ENCODE measurements at regions not wholly inside any gene's neighbourhood (a gene's known extent, or its start where the extent isn't known, plus 50 kb on each side); places are given as distances from the start of the nearest gene placed in this dataset.
A peak's percentile ranks its signal among the peaks of the same experiment; 100 is the strongest.

DNA sequence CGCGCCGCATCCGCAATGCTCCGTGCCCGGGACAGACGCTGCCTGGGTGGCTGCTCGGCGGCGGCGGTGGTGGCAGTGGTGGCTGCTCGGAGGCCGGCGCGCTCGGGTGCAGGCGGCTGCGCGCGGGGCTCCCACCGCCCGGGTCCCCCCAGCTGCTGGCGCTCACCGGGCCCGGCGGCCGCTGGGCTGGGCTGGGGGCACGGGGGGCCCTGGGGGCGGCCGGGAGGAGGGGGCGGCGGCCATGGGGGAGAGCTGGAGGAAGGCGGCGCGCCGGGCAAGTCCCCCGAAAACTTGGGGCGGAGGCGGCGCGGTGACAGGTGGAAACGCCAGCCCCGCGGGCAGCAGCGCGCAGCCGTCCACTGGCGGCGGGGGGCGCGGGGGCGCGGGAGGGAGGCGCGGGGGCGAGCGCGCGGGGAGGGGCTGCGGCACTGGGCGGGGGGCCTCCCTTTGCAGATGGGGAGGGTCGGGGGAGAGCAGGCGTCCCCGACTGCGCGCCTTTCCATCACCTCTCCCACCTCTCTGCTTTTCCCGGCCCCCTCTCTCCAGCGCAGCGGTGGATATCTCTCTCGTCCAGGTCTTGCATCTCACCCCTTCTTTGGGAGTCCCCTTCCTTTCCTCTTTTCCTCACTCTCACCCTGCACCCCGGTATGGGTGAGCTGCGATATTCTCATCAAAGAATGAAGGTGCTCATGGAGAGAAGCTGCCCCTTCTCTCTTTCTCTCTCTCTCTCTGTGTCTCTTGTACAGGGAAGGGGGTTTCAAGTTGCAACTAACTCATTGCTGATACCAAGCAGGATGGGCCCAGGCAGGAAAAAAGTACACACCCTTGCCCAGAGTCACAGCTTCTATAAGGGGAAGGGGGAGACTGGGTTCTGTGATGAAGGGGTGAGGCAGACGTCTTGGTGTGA is 83.7 kb upstream of the DHRSX start:
- FAIRE-seq: no peak
- no peak overlapping the region for H3K4me3 ChIP-seq (ENCODE audit: low read depth, low read length)

DNA sequence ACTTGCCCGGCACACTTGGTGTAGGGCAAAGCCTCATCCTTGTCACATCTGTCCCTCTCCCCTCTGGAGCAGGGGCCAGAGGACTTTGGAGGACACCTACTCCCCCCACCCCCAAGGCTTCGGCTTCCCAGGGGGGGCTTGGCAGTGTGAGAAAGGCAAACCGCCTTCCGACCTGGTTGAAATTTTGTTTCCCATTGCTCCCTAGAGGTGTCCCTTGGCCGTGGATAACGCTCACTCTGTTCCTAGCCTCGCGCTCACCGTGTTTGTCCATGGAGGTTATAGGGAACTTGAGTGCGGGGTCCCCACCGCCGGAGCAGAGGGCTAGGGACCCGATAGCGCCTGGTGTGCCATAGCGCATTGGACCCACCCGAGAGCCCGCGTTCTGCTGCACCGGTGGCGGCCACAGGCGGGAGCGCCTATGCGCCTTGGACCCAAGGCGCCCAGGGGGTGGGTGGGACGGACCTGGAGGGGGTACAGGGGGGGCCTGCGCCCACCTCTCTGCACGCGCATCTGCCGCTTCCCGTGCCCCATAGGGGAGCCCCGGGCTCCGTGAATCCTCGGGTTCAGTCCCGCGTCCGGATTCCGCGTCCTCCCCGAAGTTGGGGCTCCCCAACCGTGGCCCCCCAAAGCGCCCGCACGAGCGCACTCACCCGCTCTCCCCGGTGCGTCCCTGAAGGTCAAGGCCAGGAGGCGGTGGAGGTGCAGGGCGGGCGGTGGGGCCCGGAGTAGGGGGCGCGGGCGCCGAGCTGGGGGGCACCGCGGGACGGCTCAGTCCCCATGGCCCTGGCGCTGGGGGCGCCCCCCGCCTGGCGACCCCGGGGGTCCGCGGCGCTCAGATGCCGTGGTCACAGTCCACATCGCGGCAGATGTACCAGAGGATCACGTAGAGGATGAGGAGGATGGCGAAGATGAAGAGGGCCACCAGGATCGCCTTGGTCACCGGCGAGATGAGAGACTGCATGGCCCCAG is 82.7 kb upstream of the DHRSX start:
- H3K36me3 ChIP-seq (ENCODE audit: control insufficient read depth, insufficient read depth, low read length): no peaks in the 10 kb centered on the region
- TF ChIP-seq, protein P1, sequence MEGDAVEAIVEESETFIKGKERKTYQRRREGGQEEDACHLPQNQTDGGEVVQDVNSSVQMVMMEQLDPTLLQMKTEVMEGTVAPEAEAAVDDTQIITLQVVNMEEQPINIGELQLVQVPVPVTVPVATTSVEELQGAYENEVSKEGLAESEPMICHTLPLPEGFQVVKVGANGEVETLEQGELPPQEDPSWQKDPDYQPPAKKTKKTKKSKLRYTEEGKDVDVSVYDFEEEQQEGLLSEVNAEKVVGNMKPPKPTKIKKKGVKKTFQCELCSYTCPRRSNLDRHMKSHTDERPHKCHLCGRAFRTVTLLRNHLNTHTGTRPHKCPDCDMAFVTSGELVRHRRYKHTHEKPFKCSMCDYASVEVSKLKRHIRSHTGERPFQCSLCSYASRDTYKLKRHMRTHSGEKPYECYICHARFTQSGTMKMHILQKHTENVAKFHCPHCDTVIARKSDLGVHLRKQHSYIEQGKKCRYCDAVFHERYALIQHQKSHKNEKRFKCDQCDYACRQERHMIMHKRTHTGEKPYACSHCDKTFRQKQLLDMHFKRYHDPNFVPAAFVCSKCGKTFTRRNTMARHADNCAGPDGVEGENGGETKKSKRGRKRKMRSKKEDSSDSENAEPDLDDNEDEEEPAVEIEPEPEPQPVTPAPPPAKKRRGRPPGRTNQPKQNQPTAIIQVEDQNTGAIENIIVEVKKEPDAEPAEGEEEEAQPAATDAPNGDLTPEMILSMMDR (IDR thresholded peaks at IDR 0.05; ENCODE audit: insufficient read depth, low read length, severe bottlenecking): no peak
- no peak for FAIRE-seq
- DNase-seq (ENCODE audit: low read depth): no peak
- no peak overlapping the region for H3K4me3 ChIP-seq (ENCODE audit: low read depth, low read length)
- H3K27me3 ChIP-seq (ENCODE audit: control insufficient read depth, insufficient read depth, low read length): peaks cover 15% of the 10 kb centered on the region

More for the DNA sequence above, 83.7 kb upstream of the DHRSX start:
- Histone ChIP-seq H3K27me3 (ENCODE audit: control insufficient read depth, insufficient read depth, low read length) (peaks cover 15% of the 10 kb centered on the region), H3K36me3 (ENCODE audit: control insufficient read depth, insufficient read depth, low read length) (no peaks in the 10 kb centered on the region)
- peak; percentile 43 for DNase-seq (ENCODE audit: low read depth)
- TF ChIP-seq, protein P1 (IDR thresholded peaks at IDR 0.05; ENCODE audit: insufficient read depth, low read length, severe bottlenecking): no peak

DNA sequence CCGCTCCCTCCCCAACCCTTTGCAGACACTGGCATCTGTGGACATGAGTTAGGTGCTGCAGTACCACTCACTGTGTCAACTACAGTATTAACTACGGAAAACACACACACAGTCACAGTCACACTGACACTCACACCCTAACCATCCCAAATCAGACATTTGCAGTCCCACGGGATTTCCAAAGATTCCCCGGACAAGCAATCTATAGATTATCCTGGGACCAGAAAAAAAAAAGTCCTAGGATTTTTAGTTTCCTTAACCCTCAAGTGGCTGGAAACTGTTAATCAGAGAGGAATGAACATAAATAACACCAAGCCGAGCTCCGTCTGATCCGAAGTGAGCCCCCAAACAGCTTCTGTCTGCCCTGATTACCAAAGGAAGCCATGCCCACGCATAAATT is 81.9 kb upstream of the DHRSX start:
- Histone ChIP-seq H3K27me3 (ENCODE audit: control insufficient read depth, insufficient read depth, low read length) (peaks cover 15% of the 10 kb centered on the region), H3K4me3 (ENCODE audit: low read depth, low read length) (no peak overlapping the region), H3K36me3 (ENCODE audit: control insufficient read depth, insufficient read depth, low read length) (no peaks in the 10 kb centered on the region)
- TF ChIP-seq, protein P1 (IDR thresholded peaks at IDR 0.05; ENCODE audit: insufficient read depth, low read length, severe bottlenecking): no peak
- no peak for DNase-seq (ENCODE audit: low read depth)
- no peak for FAIRE-seq

DNA sequence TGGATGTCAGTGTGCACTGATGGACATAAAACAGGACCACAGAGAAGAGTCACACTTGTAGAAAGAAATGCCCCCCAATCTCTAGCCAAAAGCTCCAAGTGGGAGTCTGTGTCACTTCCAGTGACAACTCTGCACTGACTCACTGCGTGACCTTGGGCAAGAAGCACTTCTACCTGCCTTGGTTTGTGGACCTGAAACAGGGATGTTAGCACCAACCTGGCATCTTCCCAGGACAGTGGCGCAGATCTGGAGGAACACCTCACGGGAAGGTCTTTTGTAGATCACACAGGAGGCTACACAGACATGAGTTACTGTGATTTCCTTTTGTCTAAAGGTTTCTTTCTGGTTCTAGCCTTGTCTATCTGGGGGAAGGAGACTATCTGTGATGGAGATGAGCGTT is 80.5 kb upstream of the DHRSX start:
- H3K36me3 ChIP-seq (ENCODE audit: control insufficient read depth, insufficient read depth, low read length): no peaks in the 10 kb centered on the region
- DNase-seq (ENCODE audit: low read depth) (no peak), FAIRE-seq (no peak)
- no peak overlapping the region for H3K4me3 ChIP-seq (ENCODE audit: low read depth, low read length)
- TF ChIP-seq, protein P1 (IDR thresholded peaks at IDR 0.05; ENCODE audit: insufficient read depth, low read length, severe bottlenecking): no peak
- peaks cover 15% of the 10 kb centered on the region for H3K27me3 ChIP-seq (ENCODE audit: control insufficient read depth, insufficient read depth, low read length)

DNA sequence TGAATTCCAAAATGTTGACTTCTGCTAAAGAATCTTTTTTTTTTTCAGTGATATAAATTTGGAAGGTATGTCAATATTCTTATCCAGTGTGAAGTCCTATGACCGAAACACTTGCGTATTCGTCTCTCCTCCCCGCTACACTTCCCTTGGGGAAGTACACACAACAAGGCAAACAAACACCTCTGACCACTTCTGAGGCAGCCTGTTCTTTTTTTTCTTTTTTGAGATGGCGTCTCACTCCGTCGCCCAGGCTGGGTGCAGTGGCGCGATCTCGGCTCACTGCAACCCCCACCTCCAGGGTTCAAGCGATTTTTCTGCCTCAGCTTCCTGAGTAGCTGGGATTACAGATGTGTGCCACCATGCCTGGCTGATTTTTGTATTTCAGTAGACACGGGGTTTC is 78.1 kb upstream of the DHRSX start:
- Histone ChIP-seq H3K4me3 (ENCODE audit: low read depth, low read length) (no peak overlapping the region), H3K36me3 (ENCODE audit: control insufficient read depth, insufficient read depth, low read length) (no peaks in the 10 kb centered on the region), H3K27me3 (ENCODE audit: control insufficient read depth, insufficient read depth, low read length) (peaks cover 12% of the 10 kb centered on the region)
- DNase-seq (ENCODE audit: low read depth): no peak
- TF ChIP-seq, protein P1 (IDR thresholded peaks at IDR 0.05; ENCODE audit: insufficient read depth, low read length, severe bottlenecking): no peak
- FAIRE-seq: no peak

Measured in bronchial epithelial cell (primary cell).